Neural cell (in vitro differentiated cells): ENCODE measurements at regions not wholly inside any gene's neighbourhood (a gene's known extent, or its start where the extent isn't known, plus 50 kb on each side); places are given as distances from the start of the nearest gene placed in this dataset.
A peak's percentile ranks its signal among the peaks of the same experiment; 100 is the strongest.

ENCODE experiments used
- H2AFZ ChIP-seq: fragments of 200-600, 300-800 bp; sonication (generic), shearing (Covaris generic); 2 replicates; pipeline ENCODE4 v1.6.0; 2014; ENCODE audit warnings: low read depth, mild to moderate bottlenecking, antibody characterized with exemption, low read length, moderate library complexity
- H3F3A ChIP-seq: fragments of 200-600 bp; shearing (Covaris generic); 2 replicates; pipeline ENCODE4 v1.6.1; 2016; ENCODE audit warnings: mild to moderate bottlenecking, moderate library complexity, mixed read lengths, antibody characterized with exemption, low read length; ENCODE audit not compliant: insufficient read depth, poor library complexity, severe bottlenecking
- H3K27ac ChIP-seq: fragments of 200-600, 300-800 bp; sonication (generic), shearing (Covaris generic); 2 replicates; pipeline ENCODE4 v1.5.1; 2014; ENCODE audit warnings: mild to moderate bottlenecking, low read length, moderate library complexity
- H3K27me3 ChIP-seq: fragments of 300-800, 200-600 bp; sonication (generic), shearing (Covaris generic); 2 replicates; pipeline ENCODE4 v1.6.0; 2014; ENCODE audit warnings: mild to moderate bottlenecking, low read depth, low read length, moderate library complexity; ENCODE audit not compliant: insufficient read depth
- H3K36me3 ChIP-seq: fragments of 300-800, 200-600 bp; sonication (generic), shearing (Covaris generic); 2 replicates; pipeline ENCODE4 v1.5.1; 2014; ENCODE audit warnings: mild to moderate bottlenecking, antibody characterized with exemption, low read length, moderate library complexity; ENCODE audit not compliant: insufficient read depth
- H3K4me2 ChIP-seq: fragments of 300-800, 200-600 bp; sonication (generic), shearing (Covaris generic); 2 replicates; pipeline ENCODE4 v1.6.0; 2014; ENCODE audit warnings: mild to moderate bottlenecking, low read length
- H3K4me3 ChIP-seq: fragments of 300-800, 200-600 bp; sonication (generic), shearing (Covaris generic); 2 replicates; pipeline ENCODE4 v1.5.1; 2014; ENCODE audit warnings: mild to moderate bottlenecking, low read length, moderate library complexity
- H3K79me2 ChIP-seq: fragments of 200-600 bp; shearing (Covaris generic); replicated peaks from 2 replicates; pipeline ENCODE4 v1.6.0; 2014; ENCODE audit warnings: mild to moderate bottlenecking, low read length, moderate library complexity; ENCODE audit not compliant: insufficient read depth
- H3K9ac ChIP-seq: fragments of 300-800, 200-600 bp; sonication (generic), shearing (Covaris generic); 2 replicates; pipeline ENCODE4 v1.6.1; 2016; ENCODE audit warnings: mild to moderate bottlenecking, low read length, mixed read lengths
- H3K9me2 ChIP-seq: fragments of 200-600 bp; shearing (Covaris generic); 2 replicates; pipeline ENCODE4 v1.6.1; 2016; ENCODE audit warnings: mild to moderate bottlenecking, low read length, mixed read lengths; ENCODE audit not compliant: insufficient read depth
- H3K9me3 ChIP-seq: fragments of 200-600, 300-800 bp; sonication (generic), shearing (Covaris generic); 2 replicates; pipeline ENCODE4 v1.6.1; 2016; ENCODE audit warnings: mild to moderate bottlenecking, mixed run types, low read length, moderate library complexity, mixed read lengths
- H4K20me1 ChIP-seq: fragments of 200-600 bp; shearing (Covaris generic); 2 replicates; pipeline ENCODE4 v1.6.1; 2016; ENCODE audit warnings: mild to moderate bottlenecking, mixed run types; ENCODE audit not compliant: insufficient read depth
- MXI1 ChIP-seq: fragments of 450-650 bp; conservative IDR thresholded peaks from 2 replicates; pipeline ENCODE4 v1.6.1; 2014; ENCODE audit warnings: antibody characterized with exemption, mild to moderate bottlenecking; ENCODE audit not compliant: poor library complexity, severe bottlenecking
- POLR2AphosphoS5 ChIP-seq: IDR thresholded peaks from 2 replicates; pipeline ENCODE4 v1.6.1; 2012
- RAD21 ChIP-seq: fragments of 450-650 bp; conservative IDR thresholded peaks from 2 replicates; pipeline ENCODE4 v1.6.1; 2014; ENCODE audit warnings: antibody characterized with exemption, mild to moderate bottlenecking, moderate library complexity
- REST ChIP-seq: IDR thresholded peaks from 2 replicates; pipeline ENCODE4 v1.6.1; 2012; ENCODE audit warnings: borderline replicate concordance
- SMC3 ChIP-seq: fragments of 450-650 bp; conservative IDR thresholded peaks from 2 replicates; pipeline ENCODE4 v1.6.1; 2014; ENCODE audit warnings: antibody characterized with exemption, mild to moderate bottlenecking, moderate library complexity; ENCODE audit not compliant: poor library complexity
- TAF1 ChIP-seq: IDR thresholded peaks from 2 replicates; pipeline ENCODE4 v1.6.1; 2012; ENCODE audit warnings: low read depth

DNA sequence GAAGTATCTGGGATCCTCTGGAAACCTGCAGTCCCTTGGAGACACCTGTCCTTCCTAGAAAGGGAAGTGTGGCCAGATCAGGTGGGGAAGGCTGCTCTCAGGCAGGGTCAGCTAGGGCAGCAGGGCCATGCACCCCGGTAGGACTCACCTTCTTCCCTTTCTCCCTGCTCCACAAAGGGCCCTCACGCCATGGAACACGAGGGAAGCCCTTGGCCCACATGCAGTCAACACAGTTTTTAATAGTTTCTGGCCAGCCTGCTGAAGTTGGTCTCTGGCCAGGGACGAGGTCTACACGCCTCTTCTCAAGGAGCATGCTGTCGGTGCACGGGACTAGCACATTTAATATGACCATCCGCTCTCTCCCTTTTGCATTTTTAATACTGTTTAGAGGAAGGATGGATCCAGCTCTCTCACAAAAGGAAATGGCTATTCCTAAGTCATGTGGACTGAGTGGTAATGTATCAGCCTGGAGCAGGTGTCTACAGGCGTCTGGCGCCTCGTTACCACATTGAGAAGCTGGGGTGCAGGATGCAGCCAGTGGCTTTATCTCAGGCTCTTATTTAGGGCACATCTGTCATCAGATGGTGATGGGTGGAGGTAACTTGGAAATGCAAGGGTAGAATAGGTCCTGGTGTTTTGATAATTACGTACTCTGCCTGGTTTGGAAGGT lies 153.9 kb downstream of the KLF13 start:
- no peak overlapping the region for H3K9ac ChIP-seq
- peaks cover 49% of the 10 kb centered on the region for H3K27me3 ChIP-seq
- H4K20me1 ChIP-seq = no peaks in the 10 kb centered on the region
- H3K4me2 ChIP-seq = no peak overlapping the region
- no peaks in the 10 kb centered on the region for H3K9me2 ChIP-seq
- H3K79me2 ChIP-seq = no peaks in the 10 kb centered on the region
- TF ChIP-seq MXI1 = no peak
- TF ChIP-seq POLR2AphosphoS5 = no peak
- TF ChIP-seq SMC3 = no peak
- TF ChIP-seq RAD21 = no peak
- TF ChIP-seq TAF1 = no peak
- TF ChIP-seq REST = no peak
- H3K4me3 ChIP-seq = no peak overlapping the region
- H3K27ac ChIP-seq = no peak overlapping the region
- peaks cover 9% of the 10 kb centered on the region for H3K9me3 ChIP-seq
- peaks cover 11% of the 10 kb centered on the region for H3K36me3 ChIP-seq
- no peak overlapping the region for H2AFZ ChIP-seq
- no peaks in the 10 kb centered on the region for H3F3A ChIP-seq

- H3K36me3 ChIP-seq = peaks cover 11% of the 10 kb centered on the region
- H3F3A ChIP-seq = no peaks in the 10 kb centered on the region
- H3K9ac ChIP-seq = no peak overlapping the region
- H2AFZ ChIP-seq = no peak overlapping the region
- peaks cover 9% of the 10 kb centered on the region for H3K9me3 ChIP-seq
- no peak overlapping the region for H3K4me3 ChIP-seq
- no peaks in the 10 kb centered on the region for H4K20me1 ChIP-seq
- no peak for TF ChIP-seq POLR2AphosphoS5
- TF ChIP-seq SMC3 = no peak
- H3K9me2 ChIP-seq = no peaks in the 10 kb centered on the region
- H3K27ac ChIP-seq = no peak overlapping the region
- H3K79me2 ChIP-seq = no peaks in the 10 kb centered on the region
- peaks cover 55% of the 10 kb centered on the region for H3K27me3 ChIP-seq
- H3K4me2 ChIP-seq = no peak overlapping the region
These were observed 154.5 kb downstream of the KLF13 start for GRCh38 chr15:31481142-31481541.

DNA sequence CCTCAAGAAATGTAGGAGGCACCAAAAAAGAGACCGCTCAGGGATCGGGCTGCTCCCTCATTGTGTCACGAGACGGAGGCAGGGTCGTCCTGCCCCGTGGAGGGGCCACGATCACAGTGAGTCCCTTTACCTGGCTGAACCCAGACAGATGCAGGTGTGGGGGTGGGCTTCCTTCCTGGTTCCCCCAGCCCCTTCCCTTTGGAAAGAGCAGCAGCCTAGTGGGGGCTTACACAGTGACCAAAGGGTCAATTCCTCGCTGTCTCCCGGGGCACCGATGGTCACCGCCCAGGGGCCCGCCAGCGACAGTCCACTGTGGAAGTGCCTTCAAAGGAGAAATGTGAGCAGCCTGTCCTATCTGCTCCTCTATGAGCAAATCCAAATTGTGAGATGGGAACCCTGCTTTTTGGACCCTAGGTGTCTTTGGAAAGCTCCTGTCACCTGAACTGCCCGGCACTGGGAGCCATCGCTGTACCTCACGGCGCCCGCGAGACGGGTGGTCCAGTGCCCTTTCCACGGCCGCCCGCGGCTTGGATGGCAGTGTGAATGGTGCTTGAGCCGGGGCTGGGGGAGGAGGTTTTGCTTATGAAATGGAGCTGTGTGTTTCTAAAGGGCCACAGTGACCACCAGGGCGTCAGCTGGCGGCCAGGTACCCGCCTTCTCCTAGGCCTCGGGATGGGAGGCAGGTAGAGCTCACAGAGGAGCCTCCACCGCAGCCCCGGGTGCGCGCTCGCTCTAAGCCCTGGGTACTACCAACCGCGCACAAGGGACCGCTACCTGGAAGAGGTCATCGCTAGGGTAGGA lies 155.7 kb downstream of the KLF13 start:
- H3K27ac ChIP-seq = no peak overlapping the region

More for the DNA sequence above, 155.7 kb downstream of the KLF13 start:
- TF ChIP-seq MXI1 = no peak
- no peak for TF ChIP-seq RAD21
- no peak for TF ChIP-seq REST
- Histone ChIP-seq H3K4me2 (no peak overlapping the region), H3K4me3 (peak overlapping the region; percentile 51), H3K9me2 (no peaks in the 10 kb centered on the region), H3K27me3 (peaks cover 62% of the 10 kb centered on the region), H2AFZ (no peak overlapping the region), H3K36me3 (peaks cover 11% of the 10 kb centered on the region), H4K20me1 (no peaks in the 10 kb centered on the region), H3F3A (no peaks in the 10 kb centered on the region), H3K9me3 (peaks cover 9% of the 10 kb centered on the region), H3K9ac (no peak overlapping the region), H3K79me2 (no peaks in the 10 kb centered on the region)
